Gastroesophageal sphincter (tissue), 3 donors: ENCODE measurements at regions not wholly inside any gene's neighbourhood (a gene's known extent, or its start where the extent isn't known, plus 50 kb on each side); places are given as distances from the start of the nearest gene placed in this dataset.

Experiments used
- EP300 ChIP-seq: sonication (generic); formaldehyde crosslinking; IDR thresholded peaks from one replicate; pipeline ENCODE4 v1.6.1; 2017; ENCODE audit warnings: antibody characterized with exemption, mild to moderate bottlenecking
- POLR2AphosphoS5 ChIP-seq: sonication (generic); formaldehyde crosslinking; IDR thresholded peaks from one replicate; pipeline ENCODE4 v1.6.1; 2017; ENCODE audit warnings: antibody characterized with exemption
- TF ChIP-seq, protein P1 (sequence below), 4 experiments: fragments of 200-600 bp in 2 of 4; fragments of 450-650 bp in 2 of 4; sonication (generic) in 1 of 4; IDR thresholded peaks; one replicate each; pipeline ENCODE4 v1.5.1; 2017 to 2019; ENCODE audit warnings: antibody characterized with exemption in 4 of 4, mild to moderate bottlenecking in 2 of 4, moderate library complexity in 2 of 4

DNA sequence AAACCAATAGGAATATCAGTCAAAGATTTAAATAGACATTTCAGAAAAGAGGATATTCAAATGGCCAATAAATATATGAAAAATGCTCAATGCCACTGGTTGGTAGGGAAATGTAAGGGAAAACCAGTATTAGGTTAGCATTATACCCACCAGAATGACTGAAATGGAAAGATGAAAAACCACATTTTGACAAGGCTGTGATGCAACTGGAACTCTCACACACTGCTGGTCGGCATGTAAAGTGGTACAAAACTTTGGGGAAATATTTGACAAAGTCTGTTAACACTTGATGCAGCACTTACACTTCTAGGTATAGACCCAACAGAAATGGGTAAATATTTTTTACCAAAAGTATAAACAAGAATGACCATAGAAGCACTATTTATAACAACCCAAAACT, 163.2 kb upstream of the C14orf180 start:
- TF ChIP-seq, protein P1, sequence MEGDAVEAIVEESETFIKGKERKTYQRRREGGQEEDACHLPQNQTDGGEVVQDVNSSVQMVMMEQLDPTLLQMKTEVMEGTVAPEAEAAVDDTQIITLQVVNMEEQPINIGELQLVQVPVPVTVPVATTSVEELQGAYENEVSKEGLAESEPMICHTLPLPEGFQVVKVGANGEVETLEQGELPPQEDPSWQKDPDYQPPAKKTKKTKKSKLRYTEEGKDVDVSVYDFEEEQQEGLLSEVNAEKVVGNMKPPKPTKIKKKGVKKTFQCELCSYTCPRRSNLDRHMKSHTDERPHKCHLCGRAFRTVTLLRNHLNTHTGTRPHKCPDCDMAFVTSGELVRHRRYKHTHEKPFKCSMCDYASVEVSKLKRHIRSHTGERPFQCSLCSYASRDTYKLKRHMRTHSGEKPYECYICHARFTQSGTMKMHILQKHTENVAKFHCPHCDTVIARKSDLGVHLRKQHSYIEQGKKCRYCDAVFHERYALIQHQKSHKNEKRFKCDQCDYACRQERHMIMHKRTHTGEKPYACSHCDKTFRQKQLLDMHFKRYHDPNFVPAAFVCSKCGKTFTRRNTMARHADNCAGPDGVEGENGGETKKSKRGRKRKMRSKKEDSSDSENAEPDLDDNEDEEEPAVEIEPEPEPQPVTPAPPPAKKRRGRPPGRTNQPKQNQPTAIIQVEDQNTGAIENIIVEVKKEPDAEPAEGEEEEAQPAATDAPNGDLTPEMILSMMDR (IDR thresholded peaks at IDR 0.05) = no peak
- TF ChIP-seq POLR2AphosphoS5 (no peak), EP300 (no peak)
